ENCODE measurements at regions not wholly inside any gene's neighbourhood (a gene's known extent, or its start where the extent isn't known, plus 50 kb on each side); places are given as distances from the start of the nearest gene placed in this dataset.
"Not testable (repeated sequence)": the region's sequence is repeated elsewhere in the genome, so short reads cannot be mapped to it uniquely, and the experiment has no call there.

- DNase-seq: no peak
Measured at GRCh38 chrX:56130436-56130835, 101.7 kb upstream of the KLF8 start.

GRCh38 chrX:56164135-56164534, 68.0 kb upstream of the KLF8 start:
- DNase-seq: not testable (repeated sequence)
